Tibial nerve (tissue), 4 donors: ENCODE measurements at regions not wholly inside any gene's neighbourhood (a gene's known extent, or its start where the extent isn't known, plus 50 kb on each side); places are given as distances from the start of the nearest gene placed in this dataset.

Experiments
- CTCF ChIP-seq, 5 experiments: fragments of 200-600 bp in 3 of 5; fragments of 450-650 bp in 2 of 5; sonication (generic) in 3 of 5; IDR thresholded peaks; one replicate each; pipeline ENCODE4 v1.5.1; 2016 to 2019; ENCODE audit warnings: antibody characterized with exemption in 5 of 5, mild to moderate bottlenecking in 3 of 5, moderate library complexity in 2 of 5
- EP300 ChIP-seq, 2 donors: sonication (generic); formaldehyde crosslinking; IDR thresholded peaks; one replicate each; pipeline ENCODE4 v1.6.1; 2017; ENCODE audit warnings: antibody characterized with exemption in 2 of 2, mild to moderate bottlenecking in 1 of 2
- POLR2A ChIP-seq, 2 donors: fragments of 450-650 bp; IDR thresholded peaks; one replicate each; pipeline ENCODE4 v1.6.1; 2017; ENCODE audit warnings: antibody characterized with exemption in 2 of 2, mild to moderate bottlenecking in 2 of 2, moderate library complexity in 2 of 2

GRCh38 chr11:29435421-29435820 is 581.4 kb downstream of the KCNA4 start:
- TF ChIP-seq CTCF (IDR thresholded peaks at IDR 0.05) (no peak), POLR2A (IDR thresholded peaks at IDR 0.05) (no peak), EP300 (IDR thresholded peaks at IDR 0.05) (no peak)
